Coronary artery (tissue), 2 donors: ENCODE measurements at regions not wholly inside any gene's neighbourhood (a gene's known extent, or its start where the extent isn't known, plus 50 kb on each side); places are given as distances from the start of the nearest gene placed in this dataset.

Experiments
- DNase-seq: peaks from one replicate; pipeline ENCODE4 v3.0.0-alpha.2; 2017; ENCODE audit warnings: low spot score
- H3K27ac ChIP-seq, 2 donors: fragments of 200-600 bp; sonication (generic); one replicate each; pipeline ENCODE4 v1.5.1; 2016 to 2019
- H3K4me3 ChIP-seq: fragments of 200-600 bp; sonication (generic); 2 replicates; pipeline ENCODE4 v1.5.1; 2016; ENCODE audit warnings: mild to moderate bottlenecking, moderate library complexity
- TF ChIP-seq, protein P1 (sequence below): fragments of 200-600 bp; sonication (generic); IDR thresholded peaks from one replicate; pipeline ENCODE4 v1.5.1; 2019; ENCODE audit warnings: antibody characterized with exemption

DNA sequence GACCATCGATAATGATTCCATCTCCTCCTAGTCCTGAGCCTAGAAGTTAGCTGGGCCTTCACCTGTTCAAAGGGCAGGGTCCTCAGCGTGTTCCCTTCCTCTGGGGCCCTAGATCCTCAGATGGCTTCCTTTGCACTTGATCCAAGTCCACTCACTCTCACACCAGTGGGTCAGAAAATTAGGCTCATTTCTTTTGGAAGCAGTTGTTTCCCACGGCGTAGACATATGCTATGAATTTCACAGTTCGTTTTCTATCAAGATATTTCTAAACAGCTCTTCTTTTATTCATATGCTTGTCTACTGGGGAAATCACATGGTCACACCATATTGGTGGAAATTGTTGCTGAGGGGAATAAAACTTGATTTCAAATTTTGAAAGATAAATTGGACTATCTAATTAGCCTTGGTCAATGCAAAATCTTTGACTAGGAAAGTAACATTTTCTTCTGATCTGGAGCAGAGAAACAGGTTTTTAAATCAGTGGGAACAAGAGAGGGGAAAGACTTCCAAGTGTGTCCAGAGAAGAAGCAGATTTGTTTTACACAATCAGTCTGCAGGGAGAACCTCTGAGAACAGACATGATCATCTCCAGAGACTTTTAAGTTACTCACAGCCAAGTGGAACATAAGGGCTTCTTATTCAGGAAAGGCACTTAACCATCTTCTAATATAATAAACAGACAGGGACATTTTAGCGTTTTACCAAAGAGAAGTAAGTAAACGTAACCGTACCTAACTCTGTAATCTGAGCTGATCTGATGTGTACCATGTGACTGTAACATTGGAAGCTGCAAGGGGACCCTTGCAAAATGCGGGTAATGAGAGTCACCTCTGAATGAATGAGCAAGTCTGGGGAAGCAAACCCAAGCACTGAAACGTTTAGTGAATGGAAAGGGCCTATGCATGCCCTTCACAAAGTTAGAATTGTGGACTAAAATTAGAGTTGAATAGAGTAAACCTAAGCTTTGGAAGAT, 455.7 kb upstream of the FAT1 start:
- TF ChIP-seq, protein P1, sequence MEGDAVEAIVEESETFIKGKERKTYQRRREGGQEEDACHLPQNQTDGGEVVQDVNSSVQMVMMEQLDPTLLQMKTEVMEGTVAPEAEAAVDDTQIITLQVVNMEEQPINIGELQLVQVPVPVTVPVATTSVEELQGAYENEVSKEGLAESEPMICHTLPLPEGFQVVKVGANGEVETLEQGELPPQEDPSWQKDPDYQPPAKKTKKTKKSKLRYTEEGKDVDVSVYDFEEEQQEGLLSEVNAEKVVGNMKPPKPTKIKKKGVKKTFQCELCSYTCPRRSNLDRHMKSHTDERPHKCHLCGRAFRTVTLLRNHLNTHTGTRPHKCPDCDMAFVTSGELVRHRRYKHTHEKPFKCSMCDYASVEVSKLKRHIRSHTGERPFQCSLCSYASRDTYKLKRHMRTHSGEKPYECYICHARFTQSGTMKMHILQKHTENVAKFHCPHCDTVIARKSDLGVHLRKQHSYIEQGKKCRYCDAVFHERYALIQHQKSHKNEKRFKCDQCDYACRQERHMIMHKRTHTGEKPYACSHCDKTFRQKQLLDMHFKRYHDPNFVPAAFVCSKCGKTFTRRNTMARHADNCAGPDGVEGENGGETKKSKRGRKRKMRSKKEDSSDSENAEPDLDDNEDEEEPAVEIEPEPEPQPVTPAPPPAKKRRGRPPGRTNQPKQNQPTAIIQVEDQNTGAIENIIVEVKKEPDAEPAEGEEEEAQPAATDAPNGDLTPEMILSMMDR: no peak
- DNase-seq: no peak
- H3K27ac ChIP-seq: no peak overlapping the region
- H3K4me3 ChIP-seq: no peak overlapping the region

DNA sequence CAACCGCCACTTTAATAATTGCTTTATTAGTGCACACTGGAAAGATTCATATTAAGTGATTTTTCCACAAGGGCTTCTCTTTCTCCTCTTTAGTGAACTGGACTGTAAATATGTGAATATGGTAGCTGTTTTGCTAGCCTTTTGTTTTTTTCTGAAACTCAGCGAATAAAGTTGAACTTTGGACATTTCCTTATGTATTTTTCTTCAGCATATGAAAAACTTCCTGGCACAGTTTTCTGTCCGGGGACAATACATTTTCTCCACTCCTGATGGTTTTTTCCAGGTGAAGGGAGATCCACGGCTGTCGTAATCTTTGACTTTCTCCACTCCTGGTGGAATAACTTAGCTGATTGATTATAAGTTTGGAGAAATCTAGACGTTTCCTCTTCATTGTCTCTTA, 457.4 kb upstream of the FAT1 start:
- TF ChIP-seq, protein P1: no peak
- H3K4me3 ChIP-seq: no peak overlapping the region
- H3K27ac ChIP-seq: no peak overlapping the region
- DNase-seq: no peak

DNA sequence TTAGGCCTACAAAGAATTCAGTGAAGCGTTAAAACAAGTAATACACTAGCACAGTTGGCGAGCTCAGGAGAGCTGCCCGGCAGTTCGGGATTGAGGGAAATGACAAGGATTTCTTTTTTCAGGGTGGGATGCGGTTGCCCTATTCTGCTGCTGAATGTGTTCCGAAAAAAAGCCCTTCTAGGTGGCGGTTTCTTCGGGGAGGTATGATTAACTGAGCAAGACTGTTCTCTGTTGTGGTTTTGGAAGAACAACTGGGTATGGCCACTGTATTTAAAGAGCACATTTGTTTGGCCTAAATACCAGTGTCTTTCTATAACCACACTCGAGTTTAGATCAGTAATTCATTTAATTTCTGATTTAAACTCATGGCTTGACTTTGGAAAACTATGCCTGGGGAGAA, 459.7 kb upstream of the FAT1 start:
- no peak for DNase-seq
- H3K4me3 ChIP-seq: no peak overlapping the region
- TF ChIP-seq, protein P1: no peak
- H3K27ac ChIP-seq: no peak overlapping the region

DNA sequence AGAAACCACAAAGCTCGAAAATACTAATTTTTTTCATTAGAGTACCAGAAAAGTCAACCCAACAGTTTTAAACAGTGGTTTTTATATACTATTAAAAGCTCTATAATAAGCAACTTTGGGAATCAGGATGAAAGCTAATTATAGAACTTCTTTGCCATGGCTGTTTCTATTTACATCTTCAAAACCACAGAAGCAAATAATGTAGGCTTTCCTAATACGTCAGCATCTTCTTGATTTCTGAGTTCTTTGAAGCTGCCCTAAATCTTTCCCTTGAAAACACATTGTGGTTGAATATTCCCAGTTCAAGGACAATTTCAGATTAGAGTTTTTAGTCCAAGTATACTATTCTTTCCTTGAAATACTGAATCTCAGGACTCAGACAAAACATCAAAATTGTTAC, 460.2 kb upstream of the FAT1 start:
- no peak for DNase-seq
- no peak overlapping the region for H3K4me3 ChIP-seq
- H3K27ac ChIP-seq: no peak overlapping the region
- TF ChIP-seq, protein P1: no peak

DNA sequence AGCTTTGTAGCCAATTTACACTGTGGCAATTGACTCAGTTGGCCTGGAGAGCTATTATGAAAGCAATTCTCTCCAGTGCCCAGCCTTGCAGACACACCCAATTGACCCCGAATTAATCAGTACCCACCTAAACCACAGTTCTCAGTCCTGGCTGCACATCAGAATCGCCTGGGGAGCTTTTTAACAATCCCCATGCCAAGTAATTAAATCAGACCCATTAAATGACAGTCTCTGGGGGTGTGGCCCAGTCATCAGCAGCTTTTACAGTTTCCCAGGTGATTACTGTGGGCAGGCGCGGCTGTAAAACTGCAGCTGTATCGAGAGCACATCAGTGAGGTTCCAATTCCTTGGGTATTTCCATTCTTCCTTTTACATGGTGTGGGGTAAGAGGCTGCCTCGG, 460.9 kb upstream of the FAT1 start:
- DNase-seq: no peak

DNA sequence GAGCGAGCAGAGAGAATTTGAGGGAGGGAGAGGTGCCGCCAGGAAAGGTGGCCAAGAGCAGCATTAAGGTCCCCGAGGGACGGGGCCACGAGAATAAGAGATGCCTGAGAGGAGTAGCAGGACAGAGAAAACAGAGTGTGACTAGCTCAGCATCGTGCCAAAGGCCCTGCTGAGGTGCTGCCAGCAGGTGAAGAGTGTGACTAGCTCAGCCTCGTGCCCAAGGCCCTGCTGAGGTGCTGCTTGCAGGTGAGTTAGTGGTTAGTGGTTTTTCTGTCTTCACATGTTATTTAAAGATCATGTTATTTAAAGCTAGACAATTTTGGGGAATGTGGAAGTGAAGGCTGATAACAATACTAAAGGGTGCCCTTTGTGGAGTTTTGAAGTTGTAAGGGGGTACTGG, 464.5 kb upstream of the FAT1 start:
- TF ChIP-seq, protein P1: no peak
- no peak overlapping the region for H3K4me3 ChIP-seq
- no peak overlapping the region for H3K27ac ChIP-seq
- no peak for DNase-seq

More for the DNA sequence above, 460.9 kb upstream of the FAT1 start:
- TF ChIP-seq, protein P1: no peak
- Histone ChIP-seq H3K4me3 (no peak overlapping the region), H3K27ac (no peak overlapping the region)

DNA sequence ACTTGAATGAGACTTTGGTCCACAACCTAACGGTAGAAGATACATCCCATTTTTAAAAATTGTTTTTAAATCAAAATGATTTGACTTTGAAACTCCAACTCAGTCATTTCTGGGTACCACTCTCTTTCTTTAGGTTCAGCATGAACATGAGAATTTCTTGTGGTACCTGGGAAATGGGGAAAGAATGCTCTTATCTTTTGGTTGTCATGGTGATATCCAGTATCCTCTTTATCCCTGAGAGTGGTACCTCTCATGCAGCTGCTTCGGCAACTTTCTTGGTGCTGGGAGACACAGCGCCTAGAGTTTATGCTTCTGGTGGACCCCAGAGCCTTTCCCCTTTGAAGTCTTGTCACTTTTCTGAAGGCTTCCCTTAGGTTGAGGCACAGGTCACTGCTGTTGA, 465.1 kb upstream of the FAT1 start:
- TF ChIP-seq, protein P1: no peak
- no peak for DNase-seq
- no peak overlapping the region for H3K4me3 ChIP-seq
- no peak overlapping the region for H3K27ac ChIP-seq
